ENCODE measurements at regions not wholly inside any gene's neighbourhood (a gene's known extent, or its start where the extent isn't known, plus 50 kb on each side); places are given as distances from the start of the nearest gene placed in this dataset.

GRCh38 chr20:2213401-2213800, 82.4 kb upstream of the TGM3 start:
- no peaks in the 10 kb centered on the region for H3K36me3 ChIP-seq (ENCODE audit: control insufficient read depth in 2 of 2, insufficient read depth in 2 of 2, low read length in 1 of 2)
- H3K4me1 ChIP-seq (ENCODE audit: control insufficient read depth, insufficient read depth, low read length) = peaks cover 9% of the 10 kb centered on the region; the same call in 1 of the 2 replicates
- CTCF ChIA-PET = no interaction called here
- H3K9ac ChIP-seq (ENCODE audit: control insufficient read depth, insufficient read depth, low read length) = no peak overlapping the region
- H3K9me3 ChIP-seq (replicated peaks; ENCODE audit: control insufficient read depth, insufficient read depth, low read length) = no peaks in the 10 kb centered on the region; the same call in 2 of the 3 replicates
- no peak overlapping the region for H3K4me2 ChIP-seq (ENCODE audit: control insufficient read depth, insufficient read depth)
- H4K20me1 ChIP-seq (ENCODE audit: control insufficient read depth, insufficient read depth) = no peaks in the 10 kb centered on the region
- H3K27me3 ChIP-seq (replicated peaks in 1 of 2; ENCODE audit: control insufficient read depth in 2 of 2, insufficient read depth in 2 of 2, low read length in 1 of 2) = no peaks in the 10 kb centered on the region; a peak in 2 of 4 replicates
- no peak overlapping the region for H3K27ac ChIP-seq (ENCODE audit: control insufficient read depth, insufficient read depth)
- POLR2A ChIA-PET = no interaction called here
- DNase-seq (ENCODE audit: low read depth, low spot score) (no peak), ATAC-seq (no peak), FAIRE-seq (no peak)
- intact Hi-C loops (cut with micrococcal nuclease; ENCODE audit: unreplicated experiment) (no loop called here), in situ Hi-C loops (cut with MboI) (no loop called here)
- 52% methylated on average over 4 of the region's 5 CpGs for WGBS (ENCODE audit: insufficient coverage, insufficient replicate concordance, low lambda C conversion rate, missing lambda C conversion rate)
- H2AFZ ChIP-seq (ENCODE audit: control insufficient read depth, low read depth, low read length) = no peak overlapping the region
- H3K4me3 ChIP-seq = no peak overlapping the region
- no TSS peak for BruUV-seq (replicated peaks)
- no peaks in the 10 kb centered on the region for H3K79me2 ChIP-seq (ENCODE audit: control insufficient read depth, insufficient read depth, low read length)
- SMC1A ChIA-PET (ENCODE audit: uncharacterized antibody, unreplicated experiment) = no interaction called here
- RAD21 ChIA-PET (ENCODE audit: unreplicated experiment) = no interaction called here
- TF ChIP-seq JUND (IDR thresholded peaks at IDR 0.05; ENCODE audit: low read depth, low read length) (no peak), NFYA (IDR thresholded peaks at IDR 0.05; ENCODE audit: borderline replicate concordance, low read depth, low read length) (no peak), RCOR1 (conservative IDR thresholded peaks at IDR 0.05; ENCODE audit: low read depth, low read length) (no peak), SP1 (IDR thresholded peaks at IDR 0.05; ENCODE audit: low read depth, low read length) (no peak), GATAD2B (conservative IDR thresholded peaks at IDR 0.05; ENCODE audit: low read depth) (no peak), PAX5 (IDR thresholded peaks at IDR 0.05; ENCODE audit: borderline replicate concordance, low read depth, low read length) (no peak), SIX5 (IDR thresholded peaks at IDR 0.05; ENCODE audit: low read depth, low read length, severe bottlenecking) (no peak), HSF1 (IDR thresholded peaks at IDR 0.05; ENCODE audit: low read depth, low read length) (no peak), EGR1 (IDR thresholded peaks at IDR 0.05; ENCODE audit: borderline replicate concordance in 1 of 2, low read depth in 2 of 2, low read length in 2 of 2) (no peak), BCLAF1 (IDR thresholded peaks at IDR 0.05) (no peak), KLF5 (IDR thresholded peaks at IDR 0.05; ENCODE audit: partially characterized antibody) (no peak), SUPT20H (IDR thresholded peaks at IDR 0.05; ENCODE audit: borderline replicate concordance, control insufficient read depth, low read depth, low read length) (no peak), ASH2L (IDR thresholded peaks at IDR 0.05; ENCODE audit: borderline replicate concordance, low read depth) (no peak), KAT2A (conservative IDR thresholded peaks at IDR 0.05; ENCODE audit: control insufficient read depth, low read depth, low read length) (no peak)
- TF ChIP-seq, protein P1, sequence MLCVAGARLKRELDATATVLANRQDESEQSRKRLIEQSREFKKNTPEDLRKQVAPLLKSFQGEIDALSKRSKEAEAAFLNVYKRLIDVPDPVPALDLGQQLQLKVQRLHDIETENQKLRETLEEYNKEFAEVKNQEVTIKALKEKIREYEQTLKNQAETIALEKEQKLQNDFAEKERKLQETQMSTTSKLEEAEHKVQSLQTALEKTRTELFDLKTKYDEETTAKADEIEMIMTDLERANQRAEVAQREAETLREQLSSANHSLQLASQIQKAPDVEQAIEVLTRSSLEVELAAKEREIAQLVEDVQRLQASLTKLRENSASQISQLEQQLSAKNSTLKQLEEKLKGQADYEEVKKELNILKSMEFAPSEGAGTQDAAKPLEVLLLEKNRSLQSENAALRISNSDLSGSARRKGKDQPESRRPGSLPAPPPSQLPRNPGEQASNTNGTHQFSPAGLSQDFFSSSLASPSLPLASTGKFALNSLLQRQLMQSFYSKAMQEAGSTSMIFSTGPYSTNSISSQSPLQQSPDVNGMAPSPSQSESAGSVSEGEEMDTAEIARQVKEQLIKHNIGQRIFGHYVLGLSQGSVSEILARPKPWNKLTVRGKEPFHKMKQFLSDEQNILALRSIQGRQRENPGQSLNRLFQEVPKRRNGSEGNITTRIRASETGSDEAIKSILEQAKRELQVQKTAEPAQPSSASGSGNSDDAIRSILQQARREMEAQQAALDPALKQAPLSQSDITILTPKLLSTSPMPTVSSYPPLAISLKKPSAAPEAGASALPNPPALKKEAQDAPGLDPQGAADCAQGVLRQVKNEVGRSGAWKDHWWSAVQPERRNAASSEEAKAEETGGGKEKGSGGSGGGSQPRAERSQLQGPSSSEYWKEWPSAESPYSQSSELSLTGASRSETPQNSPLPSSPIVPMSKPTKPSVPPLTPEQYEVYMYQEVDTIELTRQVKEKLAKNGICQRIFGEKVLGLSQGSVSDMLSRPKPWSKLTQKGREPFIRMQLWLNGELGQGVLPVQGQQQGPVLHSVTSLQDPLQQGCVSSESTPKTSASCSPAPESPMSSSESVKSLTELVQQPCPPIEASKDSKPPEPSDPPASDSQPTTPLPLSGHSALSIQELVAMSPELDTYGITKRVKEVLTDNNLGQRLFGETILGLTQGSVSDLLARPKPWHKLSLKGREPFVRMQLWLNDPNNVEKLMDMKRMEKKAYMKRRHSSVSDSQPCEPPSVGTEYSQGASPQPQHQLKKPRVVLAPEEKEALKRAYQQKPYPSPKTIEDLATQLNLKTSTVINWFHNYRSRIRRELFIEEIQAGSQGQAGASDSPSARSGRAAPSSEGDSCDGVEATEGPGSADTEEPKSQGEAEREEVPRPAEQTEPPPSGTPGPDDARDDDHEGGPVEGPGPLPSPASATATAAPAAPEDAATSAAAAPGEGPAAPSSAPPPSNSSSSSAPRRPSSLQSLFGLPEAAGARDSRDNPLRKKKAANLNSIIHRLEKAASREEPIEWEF (IDR thresholded peaks at IDR 0.05; ENCODE audit: insufficient replicate concordance, low read depth, low read length) = no peak

All from GM12878 (cell line).